DOHH2 (cell line): ENCODE measurements at regions not wholly inside any gene's neighbourhood (a gene's known extent, or its start where the extent isn't known, plus 50 kb on each side); places are given as distances from the start of the nearest gene placed in this dataset.

Source experiments
- H3F3A ChIP-seq: fragments of 200-600 bp; sonication (generic), shearing (Covaris generic); 2 replicates; pipeline ENCODE4 v1.6.0; 2016; ENCODE audit warnings: antibody characterized with exemption, mild to moderate bottlenecking; ENCODE audit not compliant: control insufficient read depth, insufficient read depth
- H3K27ac ChIP-seq: fragments of 200-600 bp; sonication (generic); 2 replicates; pipeline ENCODE4 v1.5.1; 2014; ENCODE audit warnings: low read depth, mild to moderate bottlenecking, low read length, moderate library complexity
- H3K27me3 ChIP-seq: fragments of 200-600 bp; sonication (generic); 2 replicates; pipeline ENCODE4 v1.6.1; 2014; ENCODE audit warnings: mild to moderate bottlenecking, low read length, mixed read lengths; ENCODE audit not compliant: control insufficient read depth
- H3K36me3 ChIP-seq: fragments of 200-600 bp; sonication (generic); 2 replicates; pipeline ENCODE4 v1.6.1; 2014; ENCODE audit warnings: mild to moderate bottlenecking, low read length, moderate library complexity, mixed read lengths; ENCODE audit not compliant: control insufficient read depth
- H3K4me1 ChIP-seq: fragments of 200-600 bp; sonication (generic); 2 replicates; pipeline ENCODE4 v1.6.1; 2014; ENCODE audit warnings: mild to moderate bottlenecking, low read length, mixed read lengths; ENCODE audit not compliant: control insufficient read depth
- H3K4me2 ChIP-seq: fragments of 200-600 bp; sonication (generic); 2 replicates; pipeline ENCODE4 v1.6.0; 2014; ENCODE audit warnings: mild to moderate bottlenecking, low read length, moderate library complexity
- H3K4me3 ChIP-seq: fragments of 200-600 bp; sonication (generic); 2 replicates; pipeline ENCODE4 v1.5.1; 2014; ENCODE audit warnings: mild to moderate bottlenecking, low read length, mixed read lengths
- H3K79me2 ChIP-seq: fragments of 200-600 bp; sonication (generic); 2 replicates; pipeline ENCODE4 v1.6.1; 2014; ENCODE audit warnings: mild to moderate bottlenecking, low read length, mixed read lengths; ENCODE audit not compliant: control insufficient read depth
- H3K9me2 ChIP-seq: fragments of 200-600 bp; sonication (generic); replicated peaks from 2 replicates; pipeline ENCODE4 v1.6.1; 2014; ENCODE audit warnings: mild to moderate bottlenecking, low read length, mixed read lengths; ENCODE audit not compliant: control insufficient read depth
- H3K9me3 ChIP-seq: fragments of 200-600 bp; sonication (generic); 2 replicates; pipeline ENCODE4 v1.6.1; 2014; ENCODE audit warnings: antibody characterized with exemption, low read length, mixed read lengths; ENCODE audit not compliant: control insufficient read depth, insufficient read depth
- H4K20me1 ChIP-seq: fragments of 200-600 bp; sonication (generic); 2 replicates; pipeline ENCODE4 v1.6.0; 2014; ENCODE audit warnings: low read depth, mild to moderate bottlenecking, antibody characterized with exemption, low read length, moderate library complexity; ENCODE audit not compliant: control insufficient read depth, insufficient read depth
- EZH2phosphoT487 ChIP-seq: fragments of 200-600 bp; sonication (generic); IDR thresholded peaks from 2 replicates; pipeline ENCODE4 v1.6.1; 2017; ENCODE audit warnings: borderline replicate concordance, mild to moderate bottlenecking, antibody characterized with exemption, low read length, moderate library complexity, mixed read lengths
- TF ChIP-seq, protein P1 (sequence below): fragments of 200-600 bp; sonication (generic); IDR thresholded peaks from one replicate; pipeline ENCODE4 v1.5.1; 2014; ENCODE audit warnings: antibody characterized with exemption, mild to moderate bottlenecking, low read depth, low read length; ENCODE audit not compliant: poor library complexity, severe bottlenecking

DNA sequence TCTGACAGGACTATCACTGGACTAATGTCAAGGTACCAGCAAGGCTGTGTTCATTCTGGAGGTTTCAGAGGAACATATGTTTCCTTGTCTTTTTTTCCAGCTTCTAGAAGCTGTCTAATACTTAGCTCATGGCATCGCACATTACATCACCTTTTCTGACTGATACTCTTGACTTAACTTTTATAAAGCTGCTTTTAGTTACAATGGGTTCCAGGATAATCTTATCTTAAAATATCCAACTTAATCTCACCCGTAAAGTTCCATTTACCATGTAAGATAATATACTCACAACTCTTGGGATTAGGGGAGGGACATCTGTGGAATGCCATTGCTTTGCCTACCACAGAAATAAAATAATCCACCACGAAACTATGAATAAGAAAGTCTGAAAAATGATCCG lies 394.2 kb downstream of the CDH19 start:
- Histone ChIP-seq H3K79me2 (no peaks in the 10 kb centered on the region), H4K20me1 (no peaks in the 10 kb centered on the region), H3K27me3 (no peaks in the 10 kb centered on the region), H3K9me2 (no peaks in the 10 kb centered on the region), H3K27ac (no peak overlapping the region), H3K4me1 (no peaks in the 10 kb centered on the region), H3K4me3 (no peak overlapping the region), H3F3A (no peaks in the 10 kb centered on the region), H3K9me3 (no peaks in the 10 kb centered on the region), H3K36me3 (no peaks in the 10 kb centered on the region), H3K4me2 (no peak overlapping the region)
- no peak for TF ChIP-seq EZH2phosphoT487
- TF ChIP-seq, protein P1, sequence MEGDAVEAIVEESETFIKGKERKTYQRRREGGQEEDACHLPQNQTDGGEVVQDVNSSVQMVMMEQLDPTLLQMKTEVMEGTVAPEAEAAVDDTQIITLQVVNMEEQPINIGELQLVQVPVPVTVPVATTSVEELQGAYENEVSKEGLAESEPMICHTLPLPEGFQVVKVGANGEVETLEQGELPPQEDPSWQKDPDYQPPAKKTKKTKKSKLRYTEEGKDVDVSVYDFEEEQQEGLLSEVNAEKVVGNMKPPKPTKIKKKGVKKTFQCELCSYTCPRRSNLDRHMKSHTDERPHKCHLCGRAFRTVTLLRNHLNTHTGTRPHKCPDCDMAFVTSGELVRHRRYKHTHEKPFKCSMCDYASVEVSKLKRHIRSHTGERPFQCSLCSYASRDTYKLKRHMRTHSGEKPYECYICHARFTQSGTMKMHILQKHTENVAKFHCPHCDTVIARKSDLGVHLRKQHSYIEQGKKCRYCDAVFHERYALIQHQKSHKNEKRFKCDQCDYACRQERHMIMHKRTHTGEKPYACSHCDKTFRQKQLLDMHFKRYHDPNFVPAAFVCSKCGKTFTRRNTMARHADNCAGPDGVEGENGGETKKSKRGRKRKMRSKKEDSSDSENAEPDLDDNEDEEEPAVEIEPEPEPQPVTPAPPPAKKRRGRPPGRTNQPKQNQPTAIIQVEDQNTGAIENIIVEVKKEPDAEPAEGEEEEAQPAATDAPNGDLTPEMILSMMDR = no peak

DNA sequence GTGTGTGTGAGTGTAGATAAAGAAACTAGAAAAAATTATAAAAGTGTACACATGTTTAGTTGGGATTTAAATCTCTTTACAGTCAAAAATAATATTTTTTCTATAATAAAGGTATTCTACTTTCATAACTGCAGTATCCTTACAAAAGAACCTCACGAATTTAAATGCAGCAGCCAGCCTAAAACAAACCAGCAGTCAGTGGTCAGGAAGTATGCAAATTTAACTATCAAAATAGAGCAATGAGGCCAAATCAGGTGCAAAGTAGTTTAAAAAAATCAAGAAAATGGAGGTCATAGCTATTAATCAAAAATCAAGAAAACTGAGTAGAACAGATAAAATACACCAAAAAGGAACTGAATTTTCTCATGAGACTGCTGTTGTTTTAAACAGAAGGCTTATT lies 407.1 kb downstream of the CDH19 start:
- Histone ChIP-seq H3K79me2 (no peaks in the 10 kb centered on the region), H3K27me3 (no peaks in the 10 kb centered on the region), H3F3A (peaks cover 4% of the 10 kb centered on the region; the same call in 1 of the 2 replicates), H3K27ac (peak overlapping the region; percentile 69), H3K4me3 (peak overlapping the region; percentile 16; the same call in 1 of the 2 replicates), H3K4me2 (peak overlapping the region; percentile 20), H3K9me2 (no peaks in the 10 kb centered on the region), H4K20me1 (no peaks in the 10 kb centered on the region), H3K36me3 (no peaks in the 10 kb centered on the region; the same call in 1 of the 2 replicates), H3K9me3 (no peaks in the 10 kb centered on the region), H3K4me1 (peaks cover 31% of the 10 kb centered on the region)
- TF ChIP-seq, protein P1 = no peak
- no peak for TF ChIP-seq EZH2phosphoT487

- Histone ChIP-seq H3K27ac (no peak overlapping the region), H3K36me3 (no peaks in the 10 kb centered on the region; the same call in 1 of the 2 replicates), H3K9me2 (no peaks in the 10 kb centered on the region), H4K20me1 (no peaks in the 10 kb centered on the region), H3K4me2 (no peak overlapping the region), H3K9me3 (no peaks in the 10 kb centered on the region), H3K4me3 (no peak overlapping the region), H3K79me2 (no peaks in the 10 kb centered on the region), H3K27me3 (no peaks in the 10 kb centered on the region), H3F3A (peaks cover 4% of the 10 kb centered on the region; the same call in 1 of the 2 replicates), H3K4me1 (peaks cover 26% of the 10 kb centered on the region)
- TF ChIP-seq, protein P1 = no peak
- TF ChIP-seq EZH2phosphoT487 = no peak
Observed at GRCh38 chr18:66193938-66194337, 410.0 kb downstream of the CDH19 start.

GRCh38 chr18:66193394-66193793 lies 410.5 kb downstream of the CDH19 start:
- Histone ChIP-seq H3F3A (peaks cover 4% of the 10 kb centered on the region; the same call in 1 of the 2 replicates), H3K27ac (no peak overlapping the region), H3K9me2 (no peaks in the 10 kb centered on the region), H3K36me3 (no peaks in the 10 kb centered on the region; the same call in 1 of the 2 replicates), H4K20me1 (no peaks in the 10 kb centered on the region), H3K4me1 (peaks cover 20% of the 10 kb centered on the region), H3K4me3 (no peak overlapping the region), H3K4me2 (no peak overlapping the region), H3K9me3 (no peaks in the 10 kb centered on the region), H3K27me3 (no peaks in the 10 kb centered on the region), H3K79me2 (no peaks in the 10 kb centered on the region)
- TF ChIP-seq, protein P1 = no peak
- no peak for TF ChIP-seq EZH2phosphoT487
